GM12865 (cell line): ENCODE measurements at regions not wholly inside any gene's neighbourhood (a gene's known extent, or its start where the extent isn't known, plus 50 kb on each side); places are given as distances from the start of the nearest gene placed in this dataset.

ENCODE experiments used
- DNase-seq: peaks from one replicate; pipeline ENCODE4 v3.0.0; 2010; ENCODE audit warnings: low read depth
- H3K4me3 ChIP-seq: 2 replicates; pipeline ENCODE4 v1.5.1; 2011; ENCODE audit warnings: mild to moderate bottlenecking, low read depth, low read length, control low read depth
- CTCF ChIP-seq: IDR thresholded peaks from 2 replicates; pipeline ENCODE4 v1.5.1; 2011; ENCODE audit warnings: low read length, control low read depth, low read depth, inconsistent platforms; ENCODE audit not compliant: insufficient read depth; ENCODE audit errors: missing control alignments

- TF ChIP-seq CTCF = no peak
- no peak for DNase-seq
- no peak overlapping the region for H3K4me3 ChIP-seq
These were observed 312.8 kb upstream of the EPHA5 start for GRCh38 chr4:65983061-65983460.

- H3K4me3 ChIP-seq = no peak overlapping the region
- TF ChIP-seq CTCF = no peak
- DNase-seq = no peak
These were observed 306.0 kb upstream of the EPHA5 start for GRCh38 chr4:65976287-65976686.

GRCh38 chr4:65973186-65973585 is 302.9 kb upstream of the EPHA5 start:
- no peak for DNase-seq
- H3K4me3 ChIP-seq = no peak overlapping the region
- no peak for TF ChIP-seq CTCF

GRCh38 chr4:65971686-65972085 is 301.4 kb upstream of the EPHA5 start:
- H3K4me3 ChIP-seq = no peak overlapping the region
- no peak for TF ChIP-seq CTCF
- DNase-seq = no peak

GRCh38 chr4:65968831-65969558 is 298.7 kb upstream of the EPHA5 start:
- TF ChIP-seq CTCF = no peak
- no peak for DNase-seq
- H3K4me3 ChIP-seq = no peak overlapping the region

- TF ChIP-seq CTCF = no peak
- H3K4me3 ChIP-seq = no peak overlapping the region
- DNase-seq = no peak
These were observed 290.5 kb upstream of the EPHA5 start for GRCh38 chr4:65960751-65961150.

- no peak overlapping the region for H3K4me3 ChIP-seq
- TF ChIP-seq CTCF = no peak
- DNase-seq = no peak
These were observed 284.1 kb upstream of the EPHA5 start for GRCh38 chr4:65954416-65954815.
